HS-27A (cell line): ENCODE measurements at regions not wholly inside any gene's neighbourhood (a gene's known extent, or its start where the extent isn't known, plus 50 kb on each side); places are given as distances from the start of the nearest gene placed in this dataset.

Source experiments
- DNase-seq: peaks from one replicate; pipeline ENCODE4 v3.0.0-alpha.2; 2012; ENCODE audit warnings: low read depth, missing footprints

DNA sequence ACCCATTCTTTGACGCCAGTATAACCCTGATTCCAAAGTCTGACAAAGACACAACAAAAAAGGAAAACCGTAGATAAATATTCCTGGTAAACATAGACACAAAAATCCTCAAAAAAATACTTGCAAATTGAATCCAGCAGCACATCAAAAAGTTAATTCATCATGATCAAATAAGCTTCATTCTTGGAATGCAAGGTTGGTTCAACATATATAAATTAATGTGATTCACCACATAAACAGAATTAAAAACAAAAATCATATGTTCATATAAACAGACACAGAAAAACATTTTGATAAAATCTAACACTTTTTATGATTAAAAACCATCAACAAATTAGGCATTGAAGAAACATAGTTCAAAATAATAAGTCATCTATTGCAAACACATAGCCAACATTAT is 324.2 kb upstream of the TRPC7 start:
- DNase-seq = no peak

DNA sequence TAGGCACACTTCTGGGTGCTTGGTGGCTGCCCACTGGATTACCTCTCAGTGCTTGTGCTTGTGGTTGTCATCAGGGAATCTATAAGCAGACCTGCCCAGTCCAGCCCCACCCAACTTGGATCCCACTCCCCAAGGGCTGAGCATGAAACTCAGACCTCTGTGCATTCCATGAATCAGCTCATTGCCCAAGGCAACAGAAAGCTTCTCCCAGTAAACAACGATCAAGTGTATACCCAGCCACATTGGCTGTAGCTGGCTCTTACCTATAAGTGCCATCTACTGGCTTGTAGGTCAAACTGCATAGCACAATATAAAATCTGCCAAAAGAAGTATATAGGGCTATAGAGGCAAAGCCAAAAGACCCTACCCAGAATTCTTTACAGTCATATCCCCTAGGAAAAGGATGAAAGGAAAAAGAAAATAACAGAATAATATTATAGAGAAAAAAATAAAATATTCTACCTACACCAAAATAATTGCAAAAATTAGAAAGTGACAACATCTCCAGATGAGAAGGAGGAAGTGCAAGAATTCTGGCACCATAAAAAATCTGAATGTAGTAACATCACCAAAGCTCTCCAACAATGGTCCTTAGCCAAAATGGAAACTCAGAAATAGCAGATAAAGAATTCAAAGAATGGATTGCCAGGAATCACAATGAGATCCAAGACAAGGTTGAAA is 321.0 kb upstream of the TRPC7 start:
- DNase-seq = no peak

DNA sequence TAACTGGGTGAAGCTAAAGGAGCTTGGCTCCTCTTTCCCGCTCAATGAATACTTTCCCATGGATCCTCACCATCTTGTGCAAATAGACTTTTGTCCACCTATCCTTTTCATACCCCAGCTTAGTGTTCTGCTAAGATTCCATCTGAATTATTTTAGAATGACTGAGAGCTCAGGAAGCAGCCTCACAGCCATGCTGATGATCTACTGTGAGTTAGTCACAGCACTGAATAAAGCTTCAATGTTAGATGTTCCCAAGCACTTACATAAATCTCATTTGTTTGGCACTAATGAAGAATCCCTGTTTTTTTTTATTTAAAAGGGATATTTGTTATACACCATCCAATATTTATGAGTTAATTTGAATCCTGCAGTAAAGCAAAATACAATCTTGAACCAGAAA is 317.6 kb upstream of the TRPC7 start:
- no peak for DNase-seq

DNA sequence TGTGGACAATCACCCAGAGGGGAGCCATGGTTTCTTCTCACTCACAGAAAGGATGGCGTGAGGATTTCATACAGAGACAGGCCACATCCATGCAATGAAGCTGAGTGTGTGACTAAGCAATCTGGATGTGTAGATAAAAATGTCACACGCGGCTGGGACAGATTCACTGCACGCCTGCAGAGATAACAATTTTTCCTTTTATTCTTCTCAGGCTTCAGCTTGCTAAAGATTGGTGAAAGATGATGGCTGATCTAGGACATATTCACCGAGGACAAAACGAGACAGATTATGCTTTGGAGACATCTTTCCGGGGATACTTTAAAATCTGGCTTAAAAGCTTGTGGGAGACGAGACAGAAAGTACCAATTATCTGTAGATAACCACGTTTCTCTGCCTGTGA is 313.9 kb upstream of the TRPC7 start:
- no peak for DNase-seq

DNA sequence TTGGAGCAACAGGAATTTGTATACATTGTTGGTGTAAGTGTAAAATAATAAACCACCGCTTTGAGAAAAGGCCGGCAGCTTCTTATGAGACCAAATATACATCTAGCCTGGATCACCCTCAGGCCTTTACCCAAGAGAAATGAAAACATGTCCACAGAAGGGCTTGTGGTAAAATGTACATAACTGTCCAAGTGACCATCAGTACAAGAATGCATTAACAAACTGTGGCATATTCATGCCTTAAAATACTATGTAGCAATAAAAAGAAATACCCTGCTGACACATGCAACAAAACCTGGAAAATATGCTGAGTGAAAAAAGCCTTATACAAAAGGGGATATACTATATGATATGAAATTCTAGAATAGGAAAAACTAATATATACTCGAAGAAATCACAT is 311.9 kb upstream of the TRPC7 start:
- DNase-seq = no peak

DNA sequence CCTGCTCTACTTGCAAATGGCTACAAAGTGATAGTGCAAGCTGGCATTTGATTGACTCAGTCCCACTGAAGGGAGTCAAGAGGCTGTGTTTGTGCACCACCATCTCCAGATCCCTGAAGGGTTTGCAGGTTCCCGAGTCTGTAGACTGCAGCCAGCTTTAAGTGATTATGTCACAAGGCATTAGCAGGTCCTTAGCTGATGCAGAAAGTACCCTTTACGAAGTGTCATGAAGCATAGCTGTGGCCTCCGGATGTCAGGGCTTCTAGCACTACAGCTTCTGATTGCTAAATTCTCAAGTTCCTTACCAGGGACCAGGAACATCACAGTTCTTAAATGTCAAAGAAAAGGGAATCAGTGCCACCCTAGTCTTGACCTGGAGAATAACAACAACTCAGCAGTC is 311.3 kb upstream of the TRPC7 start:
- DNase-seq = no peak

DNA sequence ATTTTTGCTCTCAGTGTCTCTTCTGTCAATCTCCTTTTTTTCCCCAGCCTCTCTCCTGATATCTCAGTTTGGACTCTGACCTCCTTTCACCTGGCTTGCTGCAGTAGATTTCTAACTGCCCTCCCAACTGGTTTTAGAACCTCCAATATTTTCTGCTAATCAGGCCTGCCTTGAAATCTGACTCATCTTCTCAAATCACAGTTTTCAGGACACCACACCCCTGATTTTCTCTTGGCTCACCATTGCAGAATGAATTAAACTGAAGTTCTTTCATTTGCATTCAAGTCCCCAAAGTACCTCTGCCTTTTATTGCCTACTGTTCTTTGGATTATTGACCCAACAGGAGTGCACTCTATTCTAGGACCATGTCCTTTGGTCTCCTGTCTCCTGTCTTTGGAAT is 310.4 kb upstream of the TRPC7 start:
- no peak for DNase-seq

DNA sequence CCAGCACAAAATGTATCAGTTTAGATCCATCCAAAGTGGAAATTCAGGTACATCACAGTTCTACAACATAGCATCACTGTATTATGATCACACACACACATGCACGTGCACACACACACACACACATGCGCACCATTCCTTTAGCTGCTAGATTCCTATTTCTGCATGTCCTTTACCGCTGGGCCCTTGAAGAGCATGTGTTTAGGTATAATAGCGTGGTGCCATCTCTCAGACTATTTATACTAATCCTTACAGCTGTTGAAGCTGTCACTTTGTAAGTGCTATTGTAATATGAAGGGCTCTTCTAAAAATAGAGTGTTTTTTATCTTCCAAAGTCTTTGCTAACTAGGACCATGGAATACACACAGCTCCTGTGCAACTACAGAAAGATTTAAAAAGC is 308.8 kb upstream of the TRPC7 start:
- no peak for DNase-seq

DNA sequence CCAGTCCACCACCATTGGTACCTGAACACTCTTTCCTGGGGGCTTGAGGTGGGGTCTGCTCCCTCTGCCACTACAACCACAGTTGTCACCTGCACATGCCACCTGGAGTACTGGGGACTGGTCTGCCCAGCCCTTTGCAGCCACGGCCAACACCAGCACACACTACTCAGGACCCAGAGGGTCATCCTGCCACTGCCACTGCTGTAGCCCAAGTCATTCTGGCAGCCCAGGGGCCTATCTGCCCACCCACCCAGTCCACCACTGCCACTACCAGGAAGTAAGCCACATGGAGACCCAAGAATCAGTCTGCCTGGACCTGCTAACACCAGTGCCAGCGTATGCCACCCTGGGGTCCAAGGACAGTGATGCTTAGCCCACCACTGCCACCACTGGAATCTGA is 302.4 kb upstream of the TRPC7 start:
- no peak for DNase-seq

DNA sequence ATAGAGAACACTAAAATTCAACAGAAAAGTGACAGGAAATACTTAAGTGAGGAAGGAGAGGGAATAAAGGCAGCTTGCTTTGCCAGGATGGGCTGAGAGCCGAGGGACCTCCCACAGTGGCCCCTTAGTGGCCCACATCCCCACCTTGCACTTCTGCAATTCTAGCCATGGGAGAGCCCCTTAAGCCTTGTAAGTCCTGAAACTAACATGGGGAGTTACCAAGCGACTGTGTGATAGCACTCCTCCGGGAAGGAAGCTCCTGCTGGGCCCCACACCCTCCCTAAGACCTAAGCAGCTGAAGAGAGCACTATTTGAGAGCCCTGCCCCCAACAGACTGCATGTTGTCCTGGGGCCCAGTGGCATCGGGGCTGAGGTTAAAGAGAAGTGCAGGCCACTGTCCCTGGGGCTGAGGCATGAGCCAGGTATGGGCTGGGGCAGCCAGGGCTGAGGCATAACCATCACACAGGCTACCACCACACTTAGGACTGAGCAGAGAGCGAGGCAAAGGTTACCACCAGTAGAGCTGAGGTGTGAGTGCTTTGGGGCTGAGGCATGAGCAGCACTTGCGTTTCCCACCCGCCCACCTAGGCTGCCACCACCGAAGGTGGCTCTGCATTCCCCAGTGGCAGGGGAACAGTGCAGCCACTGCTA is 301.8 kb upstream of the TRPC7 start:
- no peak for DNase-seq

DNA sequence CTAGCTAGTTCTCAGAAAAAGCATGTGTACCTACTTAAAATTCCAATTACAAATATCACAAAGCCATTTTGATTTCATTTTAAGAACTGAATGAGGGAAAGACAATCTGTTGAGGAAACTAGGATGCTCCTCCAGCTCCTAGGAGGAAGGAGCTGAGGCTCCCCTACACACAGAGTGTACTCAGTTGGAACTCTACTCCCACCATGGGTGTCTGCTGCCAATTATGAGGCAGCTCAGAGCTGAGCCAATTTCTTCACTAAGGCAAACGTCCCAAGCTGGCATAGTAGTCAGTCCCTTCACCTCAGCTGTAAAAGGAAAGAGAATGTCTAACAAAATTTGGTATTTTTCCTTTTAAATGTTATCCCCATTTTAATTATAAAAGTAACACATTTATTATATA is 300.0 kb upstream of the TRPC7 start:
- no peak for DNase-seq

DNA sequence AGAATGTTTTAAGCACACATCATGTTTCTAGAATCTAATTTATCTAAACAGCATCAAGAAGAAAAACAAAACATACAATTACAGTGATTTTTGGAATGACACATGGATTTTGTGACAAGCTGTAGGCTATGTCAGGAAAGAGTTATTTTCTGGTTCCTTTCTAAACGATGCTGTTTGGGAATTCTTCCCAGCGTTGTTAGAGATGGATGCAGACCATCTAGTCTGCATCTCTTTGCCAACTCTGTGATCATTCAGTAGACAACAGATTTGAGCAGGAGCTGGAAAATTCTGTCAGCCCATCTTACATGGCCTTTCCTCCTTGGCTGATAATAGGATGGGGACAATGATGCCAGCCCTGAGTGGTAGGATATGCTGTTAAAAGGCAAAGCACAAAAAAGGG is 295.7 kb upstream of the TRPC7 start:
- DNase-seq = no peak

DNA sequence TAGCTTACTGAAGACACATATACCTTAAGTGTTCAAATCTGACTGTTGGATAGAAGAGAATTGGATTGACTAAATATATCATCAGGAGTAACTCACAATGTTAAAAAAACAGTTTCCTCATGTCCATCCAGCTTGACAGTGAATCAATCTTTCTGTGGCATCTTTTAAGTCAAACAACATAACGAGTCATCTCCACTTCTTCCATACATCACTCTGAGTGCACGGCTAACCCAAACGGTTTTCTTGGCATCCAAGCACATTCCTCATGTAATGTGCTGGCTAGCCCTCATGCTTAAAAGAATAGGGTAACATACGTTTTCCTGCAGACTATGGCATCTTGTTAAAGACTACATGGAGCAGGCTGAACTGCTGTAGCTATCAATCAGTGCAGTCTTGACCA is 291.5 kb upstream of the TRPC7 start:
- DNase-seq = no peak

DNA sequence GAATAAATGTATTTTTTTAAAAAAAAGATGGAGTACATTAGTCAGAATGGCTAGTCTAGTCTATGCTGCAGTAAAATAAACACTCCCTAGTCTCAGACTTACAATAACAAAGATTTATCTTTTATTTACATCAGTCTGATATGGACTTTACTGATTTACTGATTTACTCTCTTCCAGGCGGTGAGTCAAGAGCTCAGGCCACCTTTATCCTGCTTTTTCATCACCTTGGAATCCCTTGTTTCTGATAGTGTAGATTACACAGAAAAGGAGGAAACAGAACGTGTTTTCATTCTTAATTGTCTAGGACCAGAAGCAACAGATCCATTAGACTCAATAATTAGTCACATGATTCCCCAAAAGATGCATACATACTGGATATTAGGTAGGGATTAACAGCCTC is 290.1 kb upstream of the TRPC7 start:
- DNase-seq = no peak

DNA sequence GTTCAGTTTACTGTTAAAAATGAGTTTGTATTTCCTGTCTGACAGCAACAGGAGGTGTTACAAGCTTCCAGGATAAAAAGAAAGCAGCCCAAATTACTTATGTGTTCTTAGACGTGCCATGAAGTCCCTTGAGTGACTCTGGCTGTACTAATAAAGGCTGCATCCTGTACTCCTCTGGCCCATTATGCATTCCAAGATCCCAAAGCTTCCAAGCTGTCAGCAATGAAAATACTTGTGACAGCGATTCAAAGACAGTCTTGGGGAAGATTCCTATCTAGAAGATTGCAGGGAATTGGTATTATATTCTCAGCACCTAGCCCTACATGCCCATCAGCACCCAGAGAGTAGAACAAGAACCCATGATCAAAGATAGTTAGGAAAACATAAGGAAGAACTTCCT is 281.6 kb upstream of the TRPC7 start:
- no peak for DNase-seq

DNA sequence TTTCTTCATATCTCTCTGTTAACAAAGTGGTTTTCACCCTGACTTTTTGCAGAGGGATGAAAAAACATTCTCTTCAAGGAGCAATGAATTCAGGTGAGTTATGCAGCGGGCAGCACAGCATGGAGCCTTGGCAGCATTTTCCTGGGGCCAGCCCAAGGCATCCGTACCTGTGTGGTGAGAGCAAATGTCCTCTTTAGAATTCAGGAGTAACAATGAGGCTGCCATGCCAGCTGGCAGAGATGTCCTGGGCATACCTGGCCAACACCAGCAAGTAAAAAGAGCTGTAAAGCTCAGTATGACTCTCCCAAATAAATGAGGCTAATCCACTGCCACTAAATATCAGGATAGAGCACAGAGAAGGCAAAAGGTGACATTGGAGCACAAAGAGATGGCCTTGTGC is 277.6 kb upstream of the TRPC7 start:
- no peak for DNase-seq

DNA sequence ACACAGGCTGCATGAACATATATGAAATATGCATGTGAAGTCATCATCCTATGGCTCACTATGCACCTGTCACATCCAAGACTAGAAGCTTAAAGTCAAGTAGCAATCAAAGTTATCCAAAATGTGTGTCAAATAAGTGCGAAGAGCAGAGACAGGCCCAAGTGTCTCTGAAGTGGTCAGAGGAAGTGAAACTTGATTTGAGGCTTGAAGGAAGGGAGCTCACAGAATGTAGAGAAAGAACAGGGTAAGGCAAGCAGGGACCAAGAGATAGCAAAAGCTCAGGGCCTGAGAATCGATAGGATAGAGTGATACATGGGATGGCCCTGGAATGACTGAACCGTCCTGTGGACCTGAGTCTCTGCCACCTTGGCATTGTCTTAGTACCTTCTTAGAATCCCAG is 274.3 kb upstream of the TRPC7 start:
- DNase-seq = no peak

DNA sequence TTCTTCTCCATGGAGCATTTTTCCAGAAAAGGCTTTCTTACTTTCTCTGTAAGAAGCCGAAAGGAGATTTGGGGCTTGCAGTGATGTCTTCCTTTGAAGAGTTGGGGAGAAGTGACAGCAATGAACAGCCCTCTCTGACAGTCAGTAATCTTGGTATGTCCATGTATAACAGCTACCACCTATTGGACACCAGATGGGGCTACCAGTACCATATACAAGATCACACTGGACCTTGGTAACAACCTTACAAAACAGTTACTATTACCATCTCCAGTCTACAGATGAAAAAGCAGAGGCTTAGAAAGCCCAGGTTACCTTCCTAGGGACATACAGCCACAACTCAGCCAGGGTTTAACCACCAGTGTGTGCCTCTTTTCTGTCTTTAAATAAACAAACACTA is 272.7 kb upstream of the TRPC7 start:
- DNase-seq = no peak

DNA sequence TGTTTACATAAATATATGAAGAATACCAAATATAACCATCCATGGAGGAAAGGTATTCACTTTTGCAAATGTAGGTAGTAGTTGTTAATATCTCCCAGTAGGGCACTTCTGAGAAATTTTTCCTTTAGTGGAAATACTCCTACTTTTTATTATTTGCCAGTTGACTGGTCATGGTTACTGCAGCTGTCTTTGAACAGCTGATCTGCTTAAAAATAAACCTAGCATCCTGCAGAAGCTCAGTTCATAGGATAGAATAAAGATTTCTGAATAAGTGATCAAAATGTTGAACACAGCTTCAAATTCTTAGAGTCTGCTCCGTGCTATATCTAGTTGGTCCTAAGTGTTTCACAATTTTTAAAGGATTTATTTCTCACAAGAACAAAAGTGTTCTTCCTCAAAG is 270.7 kb upstream of the TRPC7 start:
- DNase-seq = no peak

DNA sequence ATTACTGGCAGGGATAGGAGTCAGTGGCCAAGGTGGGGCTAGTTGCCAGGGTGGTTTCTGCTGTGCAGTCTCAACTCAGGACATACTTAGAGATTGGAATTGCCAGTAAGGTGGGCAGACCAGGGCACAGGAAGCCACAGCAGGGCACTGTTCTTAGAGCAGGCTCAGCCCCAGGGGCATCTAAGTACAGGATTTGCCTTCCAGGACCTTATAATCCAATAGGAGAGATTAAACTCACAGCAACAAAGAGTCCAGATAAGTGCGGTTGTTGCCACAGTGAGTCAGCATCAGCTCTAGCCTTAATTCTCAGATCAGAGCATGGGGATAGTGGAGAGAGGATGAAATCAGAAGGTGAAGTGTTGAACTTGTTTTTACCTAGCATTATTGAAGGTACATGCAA is 265.8 kb upstream of the TRPC7 start:
- no peak for DNase-seq

DNA sequence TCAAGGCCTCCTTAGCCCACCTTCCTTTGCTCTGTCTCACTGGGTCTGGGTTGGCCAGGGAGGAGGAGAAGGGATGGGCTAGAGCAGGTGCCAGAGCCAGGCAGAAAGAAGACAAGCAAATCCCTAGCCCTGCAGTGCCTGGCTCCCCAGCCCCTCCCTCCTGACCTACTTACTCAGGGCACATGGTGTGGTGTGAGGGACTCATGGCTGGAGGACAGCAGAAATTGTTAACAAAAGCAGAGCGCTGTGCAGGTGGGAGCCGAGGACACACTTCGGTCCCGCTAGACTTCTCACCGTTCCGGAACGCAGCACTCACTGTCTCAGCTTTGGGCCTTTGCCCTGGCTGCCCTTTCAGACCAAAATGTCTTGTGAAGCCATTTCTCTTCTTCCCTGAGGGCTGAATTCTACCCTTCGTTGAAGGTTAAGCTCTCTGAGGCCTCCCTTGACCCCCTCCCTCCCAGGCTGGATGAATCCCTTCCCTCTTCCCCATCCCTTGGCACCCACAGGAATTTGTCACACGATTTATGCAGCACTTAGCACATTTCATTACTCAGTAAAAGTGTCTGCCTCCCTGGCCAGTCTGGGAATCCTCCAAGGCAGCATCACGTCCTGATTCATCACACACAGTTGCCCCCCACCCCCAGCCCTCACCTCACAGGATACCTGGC is 263.9 kb upstream of the TRPC7 start:
- DNase-seq = no peak

DNA sequence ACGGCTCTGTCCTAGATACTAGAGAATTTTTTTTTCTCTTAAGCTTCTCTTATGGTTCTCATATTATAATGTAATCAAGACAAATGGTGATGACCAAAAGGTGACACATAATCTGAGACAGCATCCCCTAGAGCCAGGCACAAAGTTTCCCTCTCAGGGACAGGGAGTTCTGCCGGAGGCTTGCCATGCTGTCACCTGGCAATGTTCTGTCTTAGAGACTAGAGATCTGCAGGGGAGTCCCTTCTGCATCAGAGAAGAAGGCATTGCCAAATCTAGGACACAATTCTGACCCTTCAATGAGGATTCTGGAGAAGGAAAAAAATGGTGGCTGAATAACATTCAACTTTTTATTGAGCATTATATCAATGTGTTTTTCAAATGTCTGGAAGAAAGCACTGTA is 261.2 kb upstream of the TRPC7 start:
- DNase-seq = no peak

DNA sequence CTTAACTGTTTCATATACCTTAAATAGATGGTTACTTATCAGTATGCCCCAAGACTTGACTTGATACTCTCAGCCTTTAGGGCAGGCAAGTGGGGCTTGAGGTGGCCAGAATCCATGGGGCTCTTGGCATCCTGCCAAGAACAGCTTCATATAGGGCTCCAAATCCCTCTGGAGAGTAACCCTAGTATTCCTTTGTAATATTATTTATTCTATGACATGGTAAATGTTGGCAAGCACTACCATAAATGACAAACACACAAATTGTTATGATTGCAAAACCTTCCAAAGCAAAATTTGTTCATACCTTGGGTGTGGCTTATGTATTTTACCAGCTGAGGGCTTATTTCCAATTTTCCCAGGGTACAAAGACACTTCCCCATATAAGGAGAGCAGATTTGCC is 257.4 kb upstream of the TRPC7 start:
- DNase-seq = no peak

DNA sequence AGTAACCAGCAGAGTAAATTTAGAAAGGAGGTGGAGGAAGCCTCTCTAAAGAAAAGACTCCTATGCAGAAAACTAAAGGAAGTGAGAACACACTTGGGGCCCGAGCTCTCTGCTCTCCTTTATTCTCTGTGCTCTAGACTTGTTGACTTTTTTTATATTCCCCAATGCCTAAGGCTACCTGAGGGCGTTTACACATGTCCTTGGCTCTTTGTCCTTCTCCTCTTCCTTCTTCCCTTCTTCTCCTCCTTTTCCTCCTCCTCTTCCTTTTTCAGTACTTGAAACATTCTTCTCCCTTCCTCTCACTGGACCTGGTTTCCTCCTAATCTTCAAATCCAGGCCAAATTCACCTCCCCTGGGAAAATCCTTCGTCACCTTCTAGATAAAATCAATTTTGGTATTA is 256.4 kb upstream of the TRPC7 start:
- DNase-seq = no peak
